ENCODE measurements at regions not wholly inside any gene's neighbourhood (a gene's known extent, or its start where the extent isn't known, plus 50 kb on each side); places are given as distances from the start of the nearest gene placed in this dataset.
"Not testable (repeated sequence)": the region's sequence is repeated elsewhere in the genome, so short reads cannot be mapped to it uniquely, and the experiment has no call there.

- no peak overlapping the region for H3K27ac ChIP-seq (ENCODE audit: low read depth, low read length)
- H3K9ac ChIP-seq (ENCODE audit: low read length) = no peak overlapping the region
- no peaks in the 10 kb centered on the region for H3K36me3 ChIP-seq (ENCODE audit: control insufficient read depth, insufficient read depth, low read length)
- no peaks in the 10 kb centered on the region for H3K27me3 ChIP-seq (ENCODE audit: control insufficient read depth, insufficient read depth, low read length)
- H3K4me1 ChIP-seq (ENCODE audit: control insufficient read depth, insufficient read depth, low read length) = no peaks in the 10 kb centered on the region
- no peak overlapping the region for H3K4me3 ChIP-seq (ENCODE audit: low read length)
Observed at GRCh38 chr4:158958489-158959270, 144.2 kb upstream of the RAPGEF2 start.

DNA sequence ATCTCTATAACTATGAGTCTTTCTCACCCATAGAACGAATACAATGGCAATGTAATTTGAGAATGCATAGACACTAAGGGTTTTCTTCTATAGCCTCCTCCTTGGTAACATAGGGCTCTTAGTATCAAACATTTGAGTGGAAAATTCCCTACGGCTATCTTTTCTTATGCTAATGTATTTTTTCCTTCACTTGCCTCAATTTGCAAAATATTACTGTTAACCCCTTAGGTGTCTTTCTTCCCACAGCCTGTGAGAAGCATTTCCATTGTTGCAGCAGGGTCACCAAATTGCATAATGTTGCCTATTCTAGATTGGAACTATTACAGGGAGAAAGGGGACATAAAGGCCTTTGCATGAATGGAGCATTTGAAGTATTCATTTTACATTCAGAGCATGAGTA lies 140.5 kb upstream of the RAPGEF2 start:
- H3K4me3 ChIP-seq (ENCODE audit: low read length) = no peak overlapping the region
- no peaks in the 10 kb centered on the region for H3K36me3 ChIP-seq (ENCODE audit: control insufficient read depth, insufficient read depth, low read length)
- H3K9ac ChIP-seq (ENCODE audit: low read length) = no peak overlapping the region
- H3K4me1 ChIP-seq (ENCODE audit: control insufficient read depth, insufficient read depth, low read length) = no peaks in the 10 kb centered on the region
- no peaks in the 10 kb centered on the region for H3K27me3 ChIP-seq (ENCODE audit: control insufficient read depth, insufficient read depth, low read length)
- H3K27ac ChIP-seq (ENCODE audit: low read depth, low read length) = no peak overlapping the region

- H3K9ac ChIP-seq (ENCODE audit: low read length); H3K27me3 ChIP-seq (ENCODE audit: control insufficient read depth, insufficient read depth, low read length); H3K27ac ChIP-seq (ENCODE audit: low read depth, low read length); H3K4me1 ChIP-seq (ENCODE audit: control insufficient read depth, insufficient read depth, low read length); H3K36me3 ChIP-seq (ENCODE audit: control insufficient read depth, insufficient read depth, low read length); H3K4me3 ChIP-seq (ENCODE audit: low read length): not testable (repeated sequence)
Observed at GRCh38 chr4:158963282-158963681, 139.6 kb upstream of the RAPGEF2 start.

GRCh38 chr4:158964114-158964727 lies 138.7 kb upstream of the RAPGEF2 start:
- no peaks in the 10 kb centered on the region for H3K4me1 ChIP-seq (ENCODE audit: control insufficient read depth, insufficient read depth, low read length)
- H3K9ac ChIP-seq (ENCODE audit: low read length) = no peak overlapping the region
- no peaks in the 10 kb centered on the region for H3K27me3 ChIP-seq (ENCODE audit: control insufficient read depth, insufficient read depth, low read length)
- H3K27ac ChIP-seq (ENCODE audit: low read depth, low read length) = no peak overlapping the region
- no peaks in the 10 kb centered on the region for H3K36me3 ChIP-seq (ENCODE audit: control insufficient read depth, insufficient read depth, low read length)
- H3K4me3 ChIP-seq (ENCODE audit: low read length) = no peak overlapping the region

- Histone ChIP-seq H3K27me3 (ENCODE audit: control insufficient read depth, insufficient read depth, low read length) (no peaks in the 10 kb centered on the region), H3K27ac (ENCODE audit: low read depth, low read length) (no peak overlapping the region), H3K4me1 (ENCODE audit: control insufficient read depth, insufficient read depth, low read length) (no peaks in the 10 kb centered on the region), H3K36me3 (ENCODE audit: control insufficient read depth, insufficient read depth, low read length) (no peaks in the 10 kb centered on the region), H3K4me3 (ENCODE audit: low read length) (no peak overlapping the region), H3K9ac (ENCODE audit: low read length) (no peak overlapping the region)
Observed at GRCh38 chr4:158964728-158965124, 138.2 kb upstream of the RAPGEF2 start.

- no peak overlapping the region for H3K9ac ChIP-seq (ENCODE audit: low read length)
- no peak overlapping the region for H3K27ac ChIP-seq (ENCODE audit: low read depth, low read length)
- H3K4me3 ChIP-seq (ENCODE audit: low read length) = no peak overlapping the region
- no peaks in the 10 kb centered on the region for H3K36me3 ChIP-seq (ENCODE audit: control insufficient read depth, insufficient read depth, low read length)
- H3K27me3 ChIP-seq (ENCODE audit: control insufficient read depth, insufficient read depth, low read length) = no peaks in the 10 kb centered on the region
- no peaks in the 10 kb centered on the region for H3K4me1 ChIP-seq (ENCODE audit: control insufficient read depth, insufficient read depth, low read length)
Observed at GRCh38 chr4:158965226-158965625, 137.7 kb upstream of the RAPGEF2 start.

- no peaks in the 10 kb centered on the region for H3K27me3 ChIP-seq (ENCODE audit: control insufficient read depth, insufficient read depth, low read length)
- no peaks in the 10 kb centered on the region for H3K4me1 ChIP-seq (ENCODE audit: control insufficient read depth, insufficient read depth, low read length)
- no peaks in the 10 kb centered on the region for H3K36me3 ChIP-seq (ENCODE audit: control insufficient read depth, insufficient read depth, low read length)
- no peak overlapping the region for H3K27ac ChIP-seq (ENCODE audit: low read depth, low read length)
- H3K9ac ChIP-seq (ENCODE audit: low read length) = no peak overlapping the region
- no peak overlapping the region for H3K4me3 ChIP-seq (ENCODE audit: low read length)
Observed at GRCh38 chr4:158966091-158966490, 136.8 kb upstream of the RAPGEF2 start.

DNA sequence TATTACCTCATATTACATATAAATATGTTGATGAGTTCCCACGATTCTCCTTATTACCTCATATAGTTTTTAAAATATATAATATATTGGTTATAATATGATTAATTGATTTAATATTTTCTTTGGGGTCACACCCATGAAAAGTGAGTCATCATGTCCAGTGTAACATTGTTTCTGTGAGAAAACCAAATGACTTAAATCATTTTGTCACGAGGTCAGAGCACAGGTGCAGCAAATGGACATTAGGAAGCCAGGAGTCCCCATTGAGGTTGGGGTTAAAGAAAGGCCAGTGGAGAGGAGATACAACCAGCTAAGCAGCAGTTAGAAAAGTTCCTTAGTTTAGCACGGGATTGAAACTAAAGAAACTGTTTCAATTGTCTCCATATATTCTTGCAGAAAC lies 133.9 kb upstream of the RAPGEF2 start:
- Histone ChIP-seq H3K9ac (ENCODE audit: low read length) (no peak overlapping the region), H3K4me1 (ENCODE audit: control insufficient read depth, insufficient read depth, low read length) (no peaks in the 10 kb centered on the region), H3K4me3 (ENCODE audit: low read length) (no peak overlapping the region), H3K36me3 (ENCODE audit: control insufficient read depth, insufficient read depth, low read length) (no peaks in the 10 kb centered on the region), H3K27ac (ENCODE audit: low read depth, low read length) (no peak overlapping the region), H3K27me3 (ENCODE audit: control insufficient read depth, insufficient read depth, low read length) (no peaks in the 10 kb centered on the region)

- no peaks in the 10 kb centered on the region for H3K4me1 ChIP-seq (ENCODE audit: control insufficient read depth, insufficient read depth, low read length)
- no peaks in the 10 kb centered on the region for H3K36me3 ChIP-seq (ENCODE audit: control insufficient read depth, insufficient read depth, low read length)
- no peak overlapping the region for H3K4me3 ChIP-seq (ENCODE audit: low read length)
- H3K27ac ChIP-seq (ENCODE audit: low read depth, low read length) = no peak overlapping the region
- no peak overlapping the region for H3K9ac ChIP-seq (ENCODE audit: low read length)
- no peaks in the 10 kb centered on the region for H3K27me3 ChIP-seq (ENCODE audit: control insufficient read depth, insufficient read depth, low read length)
Observed at GRCh38 chr4:158970812-158971211, 132.1 kb upstream of the RAPGEF2 start.

DNA sequence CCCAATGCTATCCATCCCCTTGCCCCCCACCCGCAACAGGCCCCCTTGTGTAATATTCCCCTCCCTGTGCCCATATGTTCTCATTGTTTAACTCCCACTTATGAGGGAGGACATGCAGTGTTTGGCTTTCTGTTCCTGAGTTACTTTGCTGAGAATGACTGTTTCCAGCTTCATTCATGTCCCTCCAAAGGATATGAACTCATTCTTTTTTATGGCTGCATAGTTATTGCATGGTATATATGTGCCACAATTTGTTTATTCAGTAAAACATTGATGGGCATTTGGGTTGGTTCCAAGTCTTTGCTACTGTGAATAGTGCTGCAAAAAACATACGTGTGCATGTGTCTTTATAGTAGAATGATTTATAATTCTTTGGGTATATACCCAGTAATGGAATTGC lies 128.4 kb upstream of the RAPGEF2 start:
- H3K36me3 ChIP-seq (ENCODE audit: control insufficient read depth, insufficient read depth, low read length); H3K4me3 ChIP-seq (ENCODE audit: low read length); H3K4me1 ChIP-seq (ENCODE audit: control insufficient read depth, insufficient read depth, low read length); H3K9ac ChIP-seq (ENCODE audit: low read length); H3K27ac ChIP-seq (ENCODE audit: low read depth, low read length); H3K27me3 ChIP-seq (ENCODE audit: control insufficient read depth, insufficient read depth, low read length): not testable (repeated sequence)

DNA sequence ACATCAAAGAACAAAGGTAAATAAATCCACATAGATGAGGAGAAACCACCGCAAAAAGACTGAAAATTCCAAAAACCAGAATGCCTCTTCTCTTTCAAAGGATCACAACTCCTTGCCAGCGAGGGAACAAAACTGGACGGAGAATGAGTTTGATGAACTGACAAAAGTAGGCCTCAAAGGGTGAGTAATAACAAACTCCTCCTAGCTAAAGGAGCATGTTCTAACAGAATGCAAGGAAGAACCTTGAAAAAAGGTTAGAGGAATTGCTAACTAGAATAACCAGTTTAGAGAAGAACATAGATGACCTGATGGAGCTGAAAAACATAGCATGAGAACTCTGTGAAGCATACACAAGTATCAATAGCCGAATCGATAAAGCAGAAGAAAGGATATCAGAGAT lies 122.2 kb upstream of the RAPGEF2 start:
- H3K36me3 ChIP-seq (ENCODE audit: control insufficient read depth, insufficient read depth, low read length); H3K4me3 ChIP-seq (ENCODE audit: low read length); H3K27ac ChIP-seq (ENCODE audit: low read depth, low read length); H3K9ac ChIP-seq (ENCODE audit: low read length); H3K4me1 ChIP-seq (ENCODE audit: control insufficient read depth, insufficient read depth, low read length); H3K27me3 ChIP-seq (ENCODE audit: control insufficient read depth, insufficient read depth, low read length): not testable (repeated sequence)

DNA sequence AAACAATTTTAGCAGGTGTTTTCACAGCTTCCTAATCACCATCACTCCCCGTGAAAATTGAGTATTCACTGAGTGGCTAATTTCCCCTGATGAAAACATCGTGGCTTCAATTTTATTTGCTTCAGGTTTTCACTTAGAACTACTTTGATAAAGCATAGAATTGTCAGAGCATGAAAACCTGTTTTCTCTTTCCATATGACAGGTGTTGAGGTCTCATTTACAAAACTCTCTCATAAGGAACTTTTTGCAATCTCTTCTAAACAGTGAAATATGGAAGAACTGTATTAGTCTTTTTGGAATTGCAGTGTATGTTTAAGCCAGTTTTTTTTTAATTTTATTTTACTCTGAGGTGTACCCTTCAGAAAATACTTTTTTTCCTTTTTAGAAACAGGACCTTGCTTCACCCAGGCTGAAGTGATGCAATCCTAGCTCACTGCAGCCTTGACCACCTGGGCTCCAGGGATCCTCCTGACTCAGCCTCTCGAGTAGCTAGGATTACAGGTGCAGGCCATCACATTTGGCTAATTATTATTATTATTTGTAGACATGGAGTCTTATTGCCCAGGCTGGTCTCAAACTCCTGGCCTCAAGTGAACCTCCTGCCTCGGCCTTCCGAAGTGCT lies 111.2 kb upstream of the RAPGEF2 start:
- no peaks in the 10 kb centered on the region for H3K36me3 ChIP-seq (ENCODE audit: control insufficient read depth, insufficient read depth, low read length)
- H3K27ac ChIP-seq (ENCODE audit: low read depth, low read length) = no peak overlapping the region
- H3K4me3 ChIP-seq (ENCODE audit: low read length) = no peak overlapping the region
- no peak overlapping the region for H3K9ac ChIP-seq (ENCODE audit: low read length)
- H3K4me1 ChIP-seq (ENCODE audit: control insufficient read depth, insufficient read depth, low read length) = no peaks in the 10 kb centered on the region
- H3K27me3 ChIP-seq (ENCODE audit: control insufficient read depth, insufficient read depth, low read length) = no peaks in the 10 kb centered on the region

GRCh38 chr4:158993891-158994290 lies 109.0 kb upstream of the RAPGEF2 start:
- no peak overlapping the region for H3K9ac ChIP-seq (ENCODE audit: low read length)
- no peak overlapping the region for H3K27ac ChIP-seq (ENCODE audit: low read depth, low read length)
- H3K4me3 ChIP-seq (ENCODE audit: low read length) = no peak overlapping the region
- no peaks in the 10 kb centered on the region for H3K36me3 ChIP-seq (ENCODE audit: control insufficient read depth, insufficient read depth, low read length)
- H3K27me3 ChIP-seq (ENCODE audit: control insufficient read depth, insufficient read depth, low read length) = no peaks in the 10 kb centered on the region
- H3K4me1 ChIP-seq (ENCODE audit: control insufficient read depth, insufficient read depth, low read length) = no peaks in the 10 kb centered on the region
